Activated CD4-positive, alpha-beta T cell treated with anti-CD3 and anti-CD28 coated beads, Interleukin-2, amount 50 U/mL, for 48 hours (primary cell): ENCODE measurements at regions not wholly inside any gene's neighbourhood (a gene's known extent, or its start where the extent isn't known, plus 50 kb on each side); places are given as distances from the start of the nearest gene placed in this dataset.
"Not testable (repeated sequence)": the region's sequence is repeated elsewhere in the genome, so short reads cannot be mapped to it uniquely, and the experiment has no call there.

Experiments used
- DNase-seq, 2 experiments: peaks; one replicate each; pipeline ENCODE4 v3.0.0-alpha.2; 2020

- DNase-seq = no peak
Measured at GRCh38 chr14:97993508-97994019, 1196.4 kb downstream of the VRK1 start.

GRCh38 chr14:97994020-97994531 lies 1196.9 kb downstream of the VRK1 start:
- DNase-seq = peak; percentile 25 to 34

DNA sequence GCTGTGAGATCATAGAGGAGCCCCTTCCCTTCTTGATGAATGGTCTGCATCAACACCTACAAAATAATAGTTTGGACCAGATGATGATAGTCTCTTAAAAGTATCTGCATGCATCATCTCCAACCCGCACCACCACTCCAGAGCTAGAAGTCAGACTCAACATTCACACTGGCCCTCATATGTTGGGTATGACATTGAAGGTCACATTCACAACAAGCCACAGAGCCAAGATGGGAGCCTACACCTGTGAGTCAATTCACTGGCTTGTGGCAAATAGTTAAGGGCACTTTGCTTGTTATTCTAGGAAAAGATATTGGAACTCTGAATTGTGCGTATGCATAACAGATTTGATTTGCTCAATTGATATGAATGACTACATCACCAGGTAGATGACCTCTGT lies 1197.9 kb downstream of the VRK1 start:
- DNase-seq = no peak

DNA sequence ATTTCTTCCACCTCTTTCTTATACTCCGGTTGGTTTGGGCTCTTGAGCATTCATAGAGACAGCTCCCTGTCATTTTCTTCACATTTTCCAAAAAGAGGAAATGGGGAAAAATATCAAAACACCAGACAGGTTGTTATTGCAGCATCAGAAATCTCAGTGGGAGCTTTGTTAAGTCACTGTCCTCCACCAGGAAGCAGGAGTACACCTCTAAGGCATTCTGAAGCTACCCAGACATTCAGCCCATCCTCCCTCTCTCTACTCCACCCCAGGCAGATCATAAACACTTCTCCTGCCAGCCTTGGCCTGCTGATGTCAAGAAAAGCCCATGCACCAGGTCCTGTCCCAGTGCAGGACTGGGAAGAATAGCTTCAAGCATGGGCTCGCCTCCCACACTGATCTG lies 1198.3 kb downstream of the VRK1 start:
- no peak for DNase-seq

- no peak for DNase-seq
Measured at GRCh38 chr14:98006008-98006407, 1208.8 kb downstream of the VRK1 start.

- DNase-seq = no peak
Measured at GRCh38 chr14:98008381-98009113, 1211.4 kb downstream of the VRK1 start.

DNA sequence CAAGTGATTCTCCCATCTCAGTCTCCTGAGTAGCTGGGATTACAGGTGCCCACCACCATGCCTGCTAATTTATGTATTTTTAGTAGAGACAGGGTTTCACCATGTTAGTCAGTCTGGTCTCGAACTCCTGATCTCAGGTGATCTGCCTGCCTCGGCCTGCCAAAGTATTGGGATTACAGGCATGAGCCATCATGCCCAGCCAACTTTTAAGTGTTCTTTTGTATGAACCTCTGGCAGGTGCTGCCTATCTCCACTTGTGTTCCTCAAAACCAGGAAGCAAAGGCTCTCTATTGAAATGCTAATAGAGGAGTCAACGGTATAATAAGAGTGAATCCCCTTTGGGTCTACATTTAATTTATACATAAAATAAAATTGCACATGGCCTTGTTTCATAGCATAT lies 1212.0 kb downstream of the VRK1 start:
- not testable (repeated sequence) for DNase-seq

DNA sequence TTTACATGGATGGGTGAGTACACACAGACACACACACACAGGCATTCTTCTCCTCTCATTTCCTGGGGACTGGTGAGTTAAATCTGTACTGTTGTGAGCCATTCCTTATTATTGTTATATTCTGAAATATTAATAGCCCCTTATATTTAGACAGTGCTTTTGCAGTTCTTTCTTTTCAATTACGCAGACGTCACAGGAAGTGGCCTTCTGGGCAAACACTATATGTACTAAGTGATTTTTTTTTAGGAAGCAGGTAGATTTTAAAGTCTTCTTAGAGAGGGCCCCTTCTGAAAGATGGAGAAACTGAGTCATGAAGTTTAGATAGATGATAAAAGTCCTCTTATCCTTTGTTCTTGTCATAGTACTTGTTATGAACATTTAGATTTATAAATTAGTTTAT lies 1213.6 kb downstream of the VRK1 start:
- no peak for DNase-seq

- no peak for DNase-seq
Measured at GRCh38 chr14:98014851-98015615, 1217.9 kb downstream of the VRK1 start.

DNA sequence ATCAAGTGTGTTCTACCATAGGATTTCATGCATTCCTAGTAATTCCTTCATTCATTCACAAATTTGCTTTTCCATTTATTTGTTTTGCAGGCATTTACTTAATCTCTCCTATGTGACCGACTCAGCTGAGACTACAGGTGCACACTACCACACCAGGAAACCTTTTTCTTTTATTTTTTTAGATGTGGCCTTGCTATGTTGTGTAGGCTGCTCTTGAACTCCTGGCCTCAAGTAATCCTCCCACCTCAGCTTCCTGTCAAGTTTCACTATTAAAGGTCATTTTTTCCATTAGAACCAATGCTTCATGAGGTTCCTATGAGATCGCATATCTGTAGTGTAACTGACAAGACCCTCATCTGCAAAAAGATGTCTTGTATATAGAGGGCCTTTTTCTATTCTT lies 1218.7 kb downstream of the VRK1 start:
- no peak for DNase-seq

GRCh38 chr14:98018628-98019027 lies 1221.4 kb downstream of the VRK1 start:
- peak in 1 of 2 experiments; percentile 33 for DNase-seq

DNA sequence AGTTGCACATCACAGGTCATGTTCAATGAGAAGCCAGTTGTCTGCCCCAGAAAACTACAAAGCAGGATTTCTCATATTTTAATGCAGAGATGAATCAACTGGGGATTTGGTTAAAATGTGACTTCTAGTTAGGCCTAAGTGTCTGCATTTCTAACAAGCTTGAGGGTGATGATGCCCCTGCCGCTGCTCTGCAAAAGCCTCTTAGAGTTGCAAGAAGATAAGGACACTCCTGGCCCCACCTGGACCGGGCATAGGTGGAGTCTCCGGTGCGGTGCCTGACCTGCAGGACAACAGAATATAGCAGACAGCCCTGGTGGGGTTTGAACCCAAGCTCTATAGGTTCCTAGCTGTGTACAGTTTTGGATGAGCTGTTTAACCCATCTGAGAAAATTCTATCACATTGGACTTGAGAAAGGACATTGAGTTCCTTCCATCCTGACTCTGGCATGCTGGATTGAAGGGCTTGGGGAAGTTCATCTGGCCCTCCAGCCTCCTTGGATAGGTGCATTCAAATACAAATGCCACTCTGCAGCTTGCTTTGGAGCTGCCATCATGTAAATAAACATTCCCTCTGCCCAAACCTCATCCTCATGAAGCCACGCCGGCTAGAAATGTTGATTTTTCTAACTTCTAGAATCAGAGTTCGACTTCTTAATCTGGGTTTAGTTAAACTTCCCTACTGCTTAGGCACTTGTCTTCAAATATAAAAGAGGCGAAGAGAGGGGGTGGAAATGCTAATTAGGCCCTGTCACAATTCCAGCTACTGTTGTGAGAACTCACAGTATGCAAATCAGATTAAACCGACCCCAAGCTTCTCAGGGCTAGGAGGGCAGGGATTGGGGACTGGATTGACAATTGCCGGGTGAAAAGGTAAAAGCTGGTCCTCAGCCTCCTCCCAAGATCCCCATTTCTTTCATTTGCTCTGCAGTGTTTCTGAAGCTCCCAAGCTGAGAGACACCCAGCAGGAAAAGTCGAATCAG lies 1225.6 kb downstream of the VRK1 start:
- DNase-seq = no peak

DNA sequence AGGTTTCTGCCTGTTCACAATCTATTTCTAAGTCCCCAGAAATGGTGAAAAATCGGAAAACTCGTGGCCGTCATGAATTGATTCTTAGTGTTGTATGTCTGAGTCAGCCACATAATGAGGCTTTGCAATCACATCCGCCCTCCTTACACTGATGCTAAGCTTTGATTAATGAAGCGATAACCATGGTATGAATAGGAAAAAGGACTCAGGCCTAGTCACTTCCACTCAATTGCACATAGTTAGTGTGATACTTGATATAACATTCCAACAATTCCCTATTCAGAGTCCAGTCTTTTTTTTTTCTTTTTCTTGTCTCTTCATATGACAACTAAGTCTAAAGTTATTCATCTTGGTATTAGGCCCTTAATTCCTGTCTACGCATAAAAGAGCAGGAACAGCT lies 1231.0 kb downstream of the VRK1 start:
- no peak for DNase-seq

- no peak for DNase-seq
Measured at GRCh38 chr14:98035396-98035795, 1236.6 kb downstream of the BCL11B start.

DNA sequence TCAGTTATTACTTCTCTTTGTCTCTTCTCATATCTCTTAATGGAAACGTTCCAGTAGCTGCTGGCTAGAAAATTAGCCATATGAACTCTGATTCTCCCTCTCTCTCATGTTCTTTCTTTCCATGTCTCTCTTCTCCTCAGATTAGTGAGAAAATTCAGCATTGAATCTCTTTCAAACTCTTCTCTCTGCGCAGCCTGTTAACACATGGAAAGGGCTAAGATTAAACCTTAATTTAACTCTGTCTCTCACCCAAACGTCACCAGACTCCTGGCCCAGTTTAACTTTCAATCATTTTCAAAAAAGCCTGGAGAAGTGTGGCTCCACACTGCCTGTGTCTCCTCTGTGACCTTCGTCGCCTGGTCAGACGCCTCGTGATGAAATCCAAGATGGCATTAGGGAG lies 1234.2 kb downstream of the BCL11B start:
- DNase-seq = no peak

DNA sequence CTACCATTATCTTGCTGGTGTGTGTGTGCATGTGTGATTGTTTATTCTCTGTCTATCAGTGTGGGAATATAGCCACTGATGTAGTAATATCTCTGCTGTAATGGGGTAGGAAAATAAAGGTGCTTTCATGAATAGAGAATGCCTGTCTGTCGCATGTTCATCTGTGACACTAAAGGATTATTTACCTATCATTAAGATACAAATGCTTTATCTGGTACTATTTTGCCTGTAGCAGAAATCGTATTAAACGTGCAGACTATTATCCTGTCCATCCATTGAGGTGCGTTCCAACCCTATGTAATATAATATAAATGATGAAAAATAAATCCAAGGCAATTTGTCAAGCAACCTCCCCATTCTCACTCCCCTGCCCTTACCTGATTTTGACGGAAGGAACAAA lies 1215.1 kb downstream of the BCL11B start:
- DNase-seq = no peak

DNA sequence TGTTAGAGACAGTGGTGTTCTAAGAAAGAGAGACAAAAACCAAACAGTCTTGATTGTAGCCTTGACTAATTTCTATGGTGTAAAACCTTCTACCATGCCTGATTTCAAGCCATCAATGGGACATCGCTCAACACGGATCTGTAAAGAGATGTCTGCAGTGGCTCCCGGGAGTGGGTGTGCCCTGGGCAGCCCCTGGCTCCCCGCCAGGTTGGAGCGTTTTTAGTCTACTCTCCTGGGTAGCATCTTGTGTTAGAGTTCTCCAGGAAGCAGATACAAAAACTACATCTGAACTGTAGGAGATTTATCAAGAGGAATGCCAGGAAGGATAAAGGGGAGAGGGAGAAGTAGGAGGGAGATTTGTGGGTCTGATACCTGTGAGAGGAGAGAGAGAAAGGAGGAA lies 1212.9 kb downstream of the BCL11B start:
- no peak for DNase-seq

DNA sequence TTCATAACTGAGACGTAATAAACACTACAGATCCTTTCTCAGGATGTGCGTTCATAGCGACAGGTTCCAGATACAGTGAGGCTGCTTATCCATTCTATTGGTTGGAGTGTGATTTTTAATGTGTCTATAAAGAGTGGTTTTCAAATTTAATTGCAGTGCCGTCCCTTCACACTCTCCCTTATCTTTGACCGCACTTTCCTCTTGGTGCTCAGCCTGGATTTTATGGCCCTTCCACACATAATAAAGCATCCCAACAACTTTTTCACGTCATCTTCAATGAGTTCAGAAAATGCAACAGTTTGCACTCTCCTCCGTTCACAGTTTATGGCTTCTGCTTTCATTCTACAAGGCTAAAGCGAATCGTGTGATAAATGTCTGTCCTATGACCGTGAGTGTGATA lies 1209.9 kb downstream of the BCL11B start:
- DNase-seq = no peak

DNA sequence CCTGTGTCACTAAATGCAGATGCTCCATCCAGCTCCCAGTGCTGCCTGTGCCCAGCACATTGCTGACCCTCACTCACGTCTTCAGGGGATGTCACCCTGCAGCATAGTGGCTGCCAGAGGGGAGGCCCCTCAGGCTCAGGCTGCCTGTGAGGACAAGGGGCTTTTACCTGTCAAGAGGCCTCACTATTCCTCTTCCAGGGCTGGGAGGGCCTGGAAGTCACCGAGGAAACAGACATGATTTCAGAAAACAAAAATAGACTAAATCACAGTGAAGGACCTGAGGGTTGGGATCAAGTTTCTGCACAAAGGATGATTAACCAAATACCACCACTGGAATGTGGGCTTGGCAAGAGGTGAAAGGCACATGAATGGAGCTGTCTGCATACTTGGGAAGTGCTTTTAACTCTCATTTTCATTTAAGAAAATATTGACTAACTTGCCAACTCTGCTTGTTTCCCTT lies 1202.3 kb downstream of the BCL11B start:
- DNase-seq = no peak

DNA sequence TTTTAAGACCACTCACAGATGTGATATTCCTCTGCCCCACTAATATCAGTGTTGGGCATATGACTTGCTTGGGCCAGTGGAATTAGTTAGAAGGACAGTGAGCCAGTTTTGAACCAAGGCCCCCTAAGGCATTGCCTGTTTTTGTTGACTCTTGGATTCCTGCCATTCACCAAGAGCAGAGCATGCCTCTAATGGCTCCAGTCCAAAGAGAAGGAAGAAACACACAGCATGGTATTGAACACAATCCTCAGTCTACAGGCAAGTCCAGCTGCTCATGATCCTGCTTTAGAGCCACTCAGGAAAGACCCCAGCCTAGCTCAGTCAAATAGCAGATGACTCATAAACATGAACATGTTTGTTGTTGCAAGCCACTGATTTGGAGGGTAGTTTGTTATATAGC lies 1201.5 kb downstream of the BCL11B start:
- no peak for DNase-seq

- DNase-seq = no peak
Measured at GRCh38 chr14:98074111-98074510, 1197.9 kb downstream of the BCL11B start.

DNA sequence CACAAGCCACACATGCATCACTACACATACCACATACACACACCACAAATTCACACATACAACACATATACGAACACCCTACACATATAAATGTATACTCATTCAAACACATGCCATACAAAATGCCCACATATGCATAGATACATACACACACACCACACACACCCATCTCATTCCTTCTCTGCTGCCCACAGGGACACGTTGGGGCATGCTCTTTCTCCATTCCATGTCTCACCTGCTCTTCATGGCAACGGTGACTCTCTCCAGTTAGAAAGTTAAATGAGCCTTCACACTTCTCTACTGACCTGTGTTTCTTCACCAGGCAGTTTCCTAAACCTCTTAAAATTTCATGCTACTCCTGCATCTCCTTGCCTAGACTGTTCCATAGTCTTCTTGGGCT lies 1194.8 kb downstream of the BCL11B start:
- no peak for DNase-seq

- DNase-seq = no peak
Measured at GRCh38 chr14:98082833-98083232, 1189.2 kb downstream of the BCL11B start.
